CD14-positive monocyte (primary cell): ENCODE measurements at regions not wholly inside any gene's neighbourhood (a gene's known extent, or its start where the extent isn't known, plus 50 kb on each side); places are given as distances from the start of the nearest gene placed in this dataset.
A peak's percentile ranks its signal among the peaks of the same experiment; 100 is the strongest.

ENCODE experiments used
- DNase-seq, 3 donors: peaks; one replicate each; pipeline ENCODE4 v3.0.0-alpha.2; 2011 to 2022
- H2AFZ ChIP-seq: 2 replicates; pipeline ENCODE4 v1.6.0; 2012; ENCODE audit warnings: mild to moderate bottlenecking, low read depth, low read length, inconsistent platforms; ENCODE audit not compliant: insufficient read depth, poor library complexity, severe bottlenecking
- H3K27ac ChIP-seq, 2 donors: 1 replicate in 1 of 2; 2 replicates in 1 of 2; pipeline ENCODE4 v1.5.1; 2012 to 2013; ENCODE audit warnings: low read length in 2 of 2, control low read depth in 1 of 2, inconsistent platforms in 1 of 2, low read depth in 1 of 2, mild to moderate bottlenecking in 1 of 2
- H3K27me3 ChIP-seq, 2 donors: one replicate each; pipeline versions ENCODE4 v1.6.0 to v1.6.1; 2011 to 2013; ENCODE audit warnings: low read length in 2 of 2; ENCODE audit not compliant: control insufficient read depth in 2 of 2, insufficient read depth in 2 of 2
- H3K36me3 ChIP-seq, 2 donors: replicated peaks in 1 of 2; 1 replicate in 1 of 2; 2 replicates in 1 of 2; pipeline versions ENCODE4 v1.5.1 to v1.6.1; 2012 to 2013; ENCODE audit warnings: low read length in 2 of 2, control low read depth in 1 of 2, inconsistent platforms in 1 of 2, mild to moderate bottlenecking in 1 of 2; ENCODE audit not compliant: insufficient read depth in 2 of 2, control insufficient read depth in 1 of 2
- H3K4me1 ChIP-seq, 2 donors: 1 replicate in 1 of 2; 2 replicates in 1 of 2; pipeline versions ENCODE4 v1.5.1 to v1.6.1; 2012 to 2013; ENCODE audit warnings: low read length in 2 of 2, control low read depth in 1 of 2, inconsistent platforms in 1 of 2, mild to moderate bottlenecking in 1 of 2, moderate library complexity in 1 of 2; ENCODE audit not compliant: insufficient read depth in 2 of 2, control insufficient read depth in 1 of 2
- H3K4me2 ChIP-seq: replicated peaks from 2 replicates; pipeline ENCODE3; 2012; ENCODE audit warnings: low read length, moderate library complexity, mild to moderate bottlenecking; ENCODE audit not compliant: poor library complexity, severe bottlenecking; ENCODE audit errors: extremely low read depth
- H3K4me3 ChIP-seq, 3 experiments: fragments of 200-600 bp in 1 of 3; sonication (generic) in 1 of 3; replicated peaks in 1 of 3; 1 replicate in 2 of 3; 2 replicates in 1 of 3; pipeline ENCODE4 v1.5.1; 2011 to 2013; ENCODE audit warnings: low read length in 3 of 3, mild to moderate bottlenecking in 3 of 3, control low read depth in 2 of 3, low read depth in 2 of 3, inconsistent platforms in 1 of 3, moderate library complexity in 1 of 3
- H3K79me2 ChIP-seq: 2 replicates; pipeline ENCODE4 v1.6.0; 2012; ENCODE audit warnings: mild to moderate bottlenecking, control low read depth, inconsistent platforms, low read length, moderate library complexity; ENCODE audit not compliant: insufficient read depth
- H3K9ac ChIP-seq: 2 replicates; pipeline ENCODE4 v1.6.0; 2017; ENCODE audit warnings: low read length, mild to moderate bottlenecking; ENCODE audit not compliant: insufficient read depth, poor library complexity, severe bottlenecking
- H3K9me3 ChIP-seq, 2 donors: replicated peaks in 1 of 2; 1 replicate in 1 of 2; 2 replicates in 1 of 2; pipeline versions ENCODE4 v1.5.1 to v1.6.1; 2012 to 2013; ENCODE audit warnings: low read length in 2 of 2, control low read depth in 1 of 2; ENCODE audit not compliant: control insufficient read depth in 1 of 2, insufficient read depth in 1 of 2
- H4K20me1 ChIP-seq: 2 replicates; pipeline ENCODE4 v1.6.0; 2012; ENCODE audit warnings: mild to moderate bottlenecking, low read length, control low read depth, moderate library complexity; ENCODE audit not compliant: insufficient read depth
- H3K27ac Mint-ChIP-seq, 7 donors: one replicate each; pipeline ENCODE4 v1.8.0; 2020; ENCODE audit warnings: mild to moderate bottlenecking in 7 of 7, mixed read lengths in 7 of 7, moderate library complexity in 6 of 7, inconsistent platforms in 2 of 7
- H3K27me3 Mint-ChIP-seq, 3 donors: one replicate each; pipeline ENCODE4 v1.8.0; 2021 to 2022; ENCODE audit warnings: low read depth in 3 of 3, mild to moderate bottlenecking in 3 of 3, mixed read lengths in 3 of 3, moderate library complexity in 3 of 3, inconsistent platforms in 1 of 3
- H3K36me3 Mint-ChIP-seq, 2 donors: one replicate each; pipeline ENCODE4 v1.8.0; 2020; ENCODE audit warnings: mixed read lengths in 2 of 2, inconsistent platforms in 1 of 2, mild to moderate bottlenecking in 1 of 2
- H3K4me1 Mint-ChIP-seq: one replicate; pipeline ENCODE4 v1.8.0; 2020; ENCODE audit warnings: mild to moderate bottlenecking, mixed read lengths
- H3K4me3 Mint-ChIP-seq, 2 donors: one replicate each; pipeline ENCODE4 v1.8.0; 2020; ENCODE audit warnings: mild to moderate bottlenecking in 2 of 2, mixed read lengths in 2 of 2, moderate library complexity in 1 of 2
- H3K9me3 Mint-ChIP-seq, 7 donors: one replicate each; pipeline ENCODE4 v1.8.0; 2020 to 2022; ENCODE audit warnings: mixed read lengths in 7 of 7, mild to moderate bottlenecking in 6 of 7, moderate library complexity in 6 of 7, inconsistent platforms in 2 of 7
- CTCF ChIP-seq: fragments of 200-600 bp; IDR thresholded peaks from one replicate; pipeline ENCODE4 v1.8.0; 2022; ENCODE audit warnings: antibody characterized with exemption, mild to moderate bottlenecking
- WGBS: methylation state at CpG from one replicate; pipeline ENCODE4 v1.1.5; 2013; ENCODE audit warnings: missing lambda C conversion rate; ENCODE audit not compliant: insufficient coverage; 5-methylcytosine and 5-hydroxymethylcytosine counted together
- intact Hi-C, 2 donors: fragments of 100-400 bp; cut with micrococcal nuclease; formaldehyde crosslinking; loops; one replicate each; pipeline versions ENCODE4 v1.15.0 to v1.15.1; 2023

GRCh38 chr20:57837208-57838035 is 127.6 kb upstream of the PMEPA1 start:
- TF ChIP-seq CTCF, result no peak
- Mint-ChIP-seq H3K4me1 (no peaks in the 10 kb centered on the region), H3K27me3 (peaks cover 2 to 4% (median 4%) of the 10 kb centered on the region in 3 donors), H3K36me3 (no peaks in the 10 kb centered on the region), H3K4me3 (no peak overlapping the region), H3K27ac (no peak overlapping the region), H3K9me3 (no peaks in the 10 kb centered on the region)
- H3K79me2 ChIP-seq, result no peaks in the 10 kb centered on the region
- no peak for DNase-seq
- H3K27ac ChIP-seq, result no peak overlapping the region
- H4K20me1 ChIP-seq, result no peaks in the 10 kb centered on the region
- intact Hi-C loops, result no loop called here
- WGBS, result 89% methylated on average over 24 of the region's 24 CpGs
- no peak overlapping the region for H3K4me2 ChIP-seq
- H3K9me3 ChIP-seq, result no peaks in the 10 kb centered on the region
- no peak overlapping the region for H3K4me3 ChIP-seq
- no peaks in the 10 kb centered on the region for H3K36me3 ChIP-seq
- no peak overlapping the region for H3K9ac ChIP-seq
- no peak overlapping the region for H2AFZ ChIP-seq
- H3K4me1 ChIP-seq, result no peaks in the 10 kb centered on the region
- no peaks in the 10 kb centered on the region for H3K27me3 ChIP-seq

- Histone ChIP-seq H4K20me1 (no peaks in the 10 kb centered on the region), H3K27me3 (no peaks in the 10 kb centered on the region), H2AFZ (no peak overlapping the region), H3K27ac (no peak overlapping the region), H3K9ac (no peak overlapping the region), H3K9me3 (no peaks in the 10 kb centered on the region), H3K4me2 (no peak overlapping the region), H3K36me3 (no peaks in the 10 kb centered on the region), H3K4me1 (no peaks in the 10 kb centered on the region), H3K4me3 (no peak overlapping the region), H3K79me2 (no peaks in the 10 kb centered on the region)
- Mint-ChIP-seq H3K27me3 (peaks cover 2 to 4% (median 4%) of the 10 kb centered on the region in 3 donors), H3K36me3 (no peaks in the 10 kb centered on the region), H3K4me3 (no peak overlapping the region), H3K27ac (peak overlapping the region in 1 of 7 donors; percentile 37), H3K4me1 (no peaks in the 10 kb centered on the region), H3K9me3 (no peaks in the 10 kb centered on the region)
- DNase-seq, result no peak
- TF ChIP-seq CTCF, result no peak
- 81% methylated on average over 27 of the region's 30 CpGs for WGBS
- intact Hi-C loops, result no loop called here
Observed at GRCh38 chr20:57835588-57836455, 126.0 kb upstream of the PMEPA1 start.
